ENCODE measurements at regions not wholly inside any gene's neighbourhood (a gene's known extent, or its start where the extent isn't known, plus 50 kb on each side); places are given as distances from the start of the nearest gene placed in this dataset.

- no peaks in the 10 kb centered on the region for H3K27me3 ChIP-seq (ENCODE audit: control insufficient read depth in 1 of 2, insufficient read depth in 2 of 2, low read length in 2 of 2)
- no TSS peak for BruUV-seq (replicated peaks)
- H3K79me2 ChIP-seq (ENCODE audit: insufficient read depth, low read length): no peaks in the 10 kb centered on the region
- intact Hi-C loops (cut with micrococcal nuclease; ENCODE audit: unreplicated experiment) (no loop called here), in situ Hi-C loops (cut with HindIII; ENCODE audit: extremely low pct_ligation_motif_present, low pct_unique_long_range_greater_than_20kb) (no loop called here)
- H3K9ac ChIP-seq (ENCODE audit: insufficient read depth, low read depth, low read length): no peak overlapping the region
- ChIA-PET POLR2A (interaction anchor here (2.0 kb wide), 1 partner anchor 133 kb away, joined by 5 read pairs; the partner anchor contains the start of gene THBS1), CTCF (ENCODE audit: low intra/inter-chr PET ratio, low total read pairs) (no interaction called here)
- H3K4me2 ChIP-seq (ENCODE audit: low read depth, low read length): no peak overlapping the region
- no peak overlapping the region for H3K4me3 ChIP-seq (replicated peaks in 1 of 3; ENCODE audit: insufficient read depth in 1 of 3, low read depth in 2 of 3, low read length in 3 of 3)
- no peak overlapping the region for H3K27ac ChIP-seq (ENCODE audit: extremely low read length, insufficient read depth, low read length)
- no peak overlapping the region for H2AFZ ChIP-seq (ENCODE audit: low read length)
- FAIRE-seq: no peak
- no peak for ATAC-seq
- H3K36me3 ChIP-seq (replicated peaks in 1 of 2; ENCODE audit: control insufficient read depth in 1 of 2, insufficient read depth in 2 of 2, low read length in 2 of 2): no peaks in the 10 kb centered on the region
- H4K20me1 ChIP-seq (ENCODE audit: insufficient read depth, low read length): no peaks in the 10 kb centered on the region
- H3K4me1 ChIP-seq (ENCODE audit: insufficient read depth, low read length): peaks cover 31% of the 10 kb centered on the region
- WGBS (ENCODE audit: low lambda C conversion rate): 93% methylated on average over 2 of the region's 2 CpGs
- H3K9me3 ChIP-seq (ENCODE audit: low read length): peaks cover 6% of the 10 kb centered on the region; the same call in 1 of the 2 replicates
- TF ChIP-seq PHB2 (IDR thresholded peaks at IDR 0.05; ENCODE audit: partially characterized antibody) (no peak), ZNF280B (CRISPR knock-in tag; IDR thresholded peaks at IDR 0.05; ENCODE audit: borderline replicate concordance) (no peak), ZBTB3 (CRISPR knock-in tag; IDR thresholded peaks at IDR 0.05; ENCODE audit: borderline replicate concordance, low read depth) (no peak), ZNF234 (CRISPR knock-in tag; conservative IDR thresholded peaks at IDR 0.05) (no peak), ZNF354B (CRISPR knock-in tag; IDR thresholded peaks at IDR 0.05) (no peak), ELF4 (CRISPR knock-in tag; IDR thresholded peaks at IDR 0.05; ENCODE audit: borderline replicate concordance) (no peak), NR2F2 (IDR thresholded peaks at IDR 0.05; ENCODE audit: borderline replicate concordance, low read depth) (no peak), FLYWCH1 (CRISPR knock-in tag; IDR thresholded peaks at IDR 0.05) (no peak), AGO1 (IDR thresholded peaks at IDR 0.05; ENCODE audit: low read depth, low read length, poor library complexity, severe bottlenecking) (no peak), ZSCAN20 (CRISPR knock-in tag; IDR thresholded peaks at IDR 0.05; ENCODE audit: borderline replicate concordance) (no peak), KDM3A (CRISPR knock-in tag; IDR thresholded peaks at IDR 0.05; ENCODE audit: low read depth) (no peak), NCOA1 (CRISPR knock-in tag; IDR thresholded peaks at IDR 0.05) (no peak), GTF2F1 (IDR thresholded peaks at IDR 0.05; ENCODE audit: low read length) (no peak)
- no peak for DNase-seq (ENCODE audit: low spot score)
Measured at GRCh38 chr15:39447346-39447745, 133.5 kb upstream of the THBS1 start.
